GM19372 (cell line): ENCODE measurements at regions not wholly inside any gene's neighbourhood (a gene's known extent, or its start where the extent isn't known, plus 50 kb on each side); places are given as distances from the start of the nearest gene placed in this dataset.
"Not testable (repeated sequence)": the region's sequence is repeated elsewhere in the genome, so short reads cannot be mapped to it uniquely, and the experiment has no call there.

ENCODE experiments used
- ATAC-seq: cut with Tn5 transposase; IDR thresholded peaks from one replicate; pipeline ENCODE4 v1.9.1; 2021; ENCODE audit warnings: mild to moderate bottlenecking, low read depth, moderate library complexity; ENCODE audit not compliant: unreplicated experiment

- ATAC-seq = no peak
Measured at GRCh38 chr12:59066445-59066844, 146.1 kb upstream of the LRIG3 start.

GRCh38 chr12:59059088-59059935, 139.0 kb upstream of the LRIG3 start:
- no peak for ATAC-seq

- ATAC-seq = no peak
Measured at GRCh38 chr12:59056966-59057365, 136.7 kb upstream of the LRIG3 start.

GRCh38 chr12:59055204-59055860, 135.0 kb upstream of the LRIG3 start:
- ATAC-seq = no peak

DNA sequence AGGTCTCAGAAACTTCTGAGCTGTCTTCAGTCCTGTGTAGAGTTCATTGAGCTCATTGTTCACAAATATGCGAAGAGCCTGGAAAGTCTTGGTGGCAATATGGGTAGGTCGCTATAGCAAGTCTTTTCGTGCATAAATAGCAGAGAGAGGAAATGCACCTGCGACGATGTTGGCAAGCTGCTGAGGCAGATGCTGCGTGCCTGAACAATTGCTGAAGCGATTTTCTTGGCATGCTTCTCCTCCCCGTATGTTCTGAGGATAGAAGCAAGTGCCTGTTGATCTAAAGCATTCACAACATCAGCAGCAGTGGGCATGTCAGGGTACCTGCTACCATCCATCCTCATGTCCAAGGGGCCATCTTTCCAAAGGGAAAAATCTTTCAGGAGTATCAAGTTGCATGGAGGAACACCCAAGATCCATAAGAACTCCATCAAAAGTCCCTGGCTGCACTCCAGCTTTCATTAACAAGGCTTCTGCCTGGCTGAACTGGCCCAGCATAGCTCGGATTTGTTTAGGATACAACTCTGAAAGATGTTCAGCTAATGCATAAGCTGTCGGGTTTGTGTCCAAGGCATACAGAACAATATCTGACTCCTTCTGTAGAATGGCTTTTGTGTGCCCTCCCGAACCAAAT, 133.1 kb upstream of the LRIG3 start:
- ATAC-seq = not testable (repeated sequence)

- ATAC-seq = no peak
Measured at GRCh38 chr12:59046763-59047534, 126.6 kb upstream of the LRIG3 start.

GRCh38 chr12:59044791-59045190, 124.5 kb upstream of the LRIG3 start:
- ATAC-seq = no peak

DNA sequence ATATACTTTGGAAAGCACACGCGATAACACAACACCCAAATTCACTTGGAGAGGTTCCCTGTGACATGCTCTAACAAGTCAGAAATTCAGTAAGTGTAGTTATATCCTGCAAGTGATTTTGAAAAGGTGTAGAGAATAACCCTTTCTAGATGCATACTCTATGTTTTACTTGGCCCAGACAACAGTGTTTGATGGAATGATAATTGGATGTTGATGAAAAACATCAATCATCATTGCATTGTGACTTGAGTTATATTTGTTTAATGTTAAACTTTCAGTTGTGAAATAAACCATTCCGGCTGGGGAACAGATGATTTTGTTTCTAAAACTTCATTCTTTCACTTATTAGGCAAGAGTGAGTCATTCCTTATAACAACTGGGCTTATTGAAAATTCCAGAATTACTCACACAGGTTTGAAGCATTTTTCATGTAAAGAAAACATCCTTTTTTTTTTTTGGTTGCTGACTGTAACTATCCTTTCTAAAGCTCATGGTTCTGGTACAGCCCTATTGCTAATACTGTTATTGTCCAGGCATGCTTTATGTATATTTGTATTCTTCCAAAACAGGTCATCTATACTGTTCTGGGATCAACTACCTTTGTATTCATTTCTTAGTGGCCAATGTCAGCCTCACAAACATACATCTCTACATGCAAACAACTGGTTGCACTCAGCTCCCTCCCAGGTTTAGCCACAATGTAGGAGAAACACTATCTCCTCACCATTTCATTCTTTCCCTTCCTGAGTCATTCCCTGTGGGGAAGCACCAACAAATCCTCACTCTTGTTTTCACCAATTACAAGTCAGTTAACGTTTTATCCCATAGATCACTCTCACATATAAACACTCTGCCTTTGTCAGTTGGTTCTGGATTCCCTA, 121.2 kb upstream of the LRIG3 start:
- no peak for ATAC-seq

DNA sequence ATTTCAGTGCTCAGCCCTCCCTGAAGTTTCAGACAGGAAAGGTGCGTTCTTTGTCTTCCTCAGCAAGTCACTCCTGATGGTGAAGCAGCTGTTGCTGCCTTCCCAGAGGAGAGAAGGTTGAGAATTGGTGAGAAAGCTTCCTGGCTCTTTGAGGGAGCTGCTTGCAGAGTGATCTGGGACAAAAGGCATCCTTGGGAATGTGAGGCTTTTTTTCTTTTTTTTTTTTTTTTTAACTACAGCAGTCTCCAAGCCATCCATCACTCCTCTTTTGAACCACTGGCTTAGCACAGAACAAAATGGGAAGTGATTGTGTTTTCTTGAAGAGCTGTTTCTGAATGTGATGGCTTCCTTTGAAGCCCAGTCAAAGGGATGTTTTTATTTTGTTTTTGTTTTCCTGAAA, 120.4 kb upstream of the LRIG3 start:
- no peak for ATAC-seq

DNA sequence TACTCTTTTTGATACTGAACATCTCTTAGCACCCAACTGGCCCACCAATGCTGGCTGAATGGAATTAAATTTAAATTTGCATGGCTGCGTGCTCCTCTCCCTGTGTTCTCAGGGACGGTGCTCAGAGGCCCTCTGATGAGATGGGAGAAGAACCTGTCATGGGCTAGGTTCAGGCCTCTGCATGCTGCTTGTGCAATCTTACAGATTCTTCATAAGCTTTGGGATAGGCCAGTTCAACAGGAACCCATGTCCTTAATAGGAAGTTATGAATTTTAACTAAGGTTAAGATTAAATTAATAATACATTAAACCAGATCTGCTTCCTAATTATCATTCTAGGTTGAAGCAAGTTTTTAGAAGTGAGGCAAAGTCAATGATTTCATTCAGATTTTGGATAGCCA, 119.7 kb upstream of the LRIG3 start:
- ATAC-seq = no peak

DNA sequence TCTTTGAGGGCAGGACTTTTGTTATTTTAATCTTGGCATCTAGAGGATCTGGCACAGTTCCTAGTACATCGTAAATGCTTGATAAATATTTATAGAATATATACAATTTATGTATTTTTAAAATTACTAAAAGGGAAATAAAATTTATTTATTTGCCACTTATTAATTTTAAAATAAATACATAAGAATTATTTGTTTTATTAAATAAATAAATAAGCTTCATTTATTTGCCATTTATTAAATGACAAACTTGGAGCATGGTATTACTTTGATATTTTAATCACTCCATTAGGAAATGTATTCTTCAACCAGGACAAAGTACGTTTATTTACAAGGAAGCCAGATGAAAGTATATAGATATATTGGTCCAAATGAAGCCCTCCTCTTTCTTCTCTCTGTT, 118.7 kb upstream of the LRIG3 start:
- ATAC-seq = no peak

- ATAC-seq = no peak
Measured at GRCh38 chr12:59036973-59037762, 116.9 kb upstream of the LRIG3 start.

GRCh38 chr12:59036347-59036746, 116.0 kb upstream of the LRIG3 start:
- ATAC-seq = no peak

DNA sequence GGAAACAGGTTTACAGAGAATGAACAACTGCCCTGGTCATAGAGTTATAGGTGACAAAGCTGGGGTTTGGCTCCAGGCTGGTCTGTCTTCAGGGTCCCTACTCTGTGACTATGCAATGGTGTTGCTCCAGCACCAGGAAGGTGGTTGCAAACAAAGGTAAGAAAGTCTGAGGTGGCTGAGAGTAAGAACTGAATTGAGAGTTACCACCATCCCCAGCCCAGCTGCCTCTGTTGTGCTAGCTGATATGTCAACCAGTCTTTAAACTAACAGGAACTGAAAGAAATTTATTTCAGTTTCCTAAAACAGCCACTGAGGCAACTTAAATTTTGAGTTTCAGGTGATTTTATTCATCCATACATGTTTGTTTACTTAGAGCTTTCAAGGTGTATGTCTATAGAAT, 111.0 kb upstream of the LRIG3 start:
- no peak for ATAC-seq

DNA sequence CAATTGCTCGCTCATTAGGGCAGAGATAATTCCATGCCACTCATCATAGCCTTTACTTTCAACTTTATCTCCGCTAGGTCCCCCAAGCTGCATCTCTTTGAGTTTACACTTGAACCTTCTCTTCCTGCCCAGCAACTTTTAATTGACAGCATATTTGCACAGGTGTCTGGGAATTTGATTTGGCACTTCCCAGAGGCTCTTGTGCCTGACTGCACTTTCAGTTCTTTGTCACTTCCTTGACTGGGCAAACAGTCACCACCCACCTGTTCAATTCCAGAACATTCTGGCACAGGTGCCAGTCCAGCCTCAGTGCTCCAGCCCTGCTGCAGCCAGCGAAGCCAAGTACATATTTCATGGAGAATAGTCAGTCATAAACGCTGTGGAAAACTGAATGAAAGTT, 110.1 kb upstream of the LRIG3 start:
- ATAC-seq = no peak

GRCh38 chr12:59027199-59027598, 106.9 kb upstream of the LRIG3 start:
- ATAC-seq = no peak

- ATAC-seq = no peak
Measured at GRCh38 chr12:59023861-59024424, 103.6 kb upstream of the LRIG3 start.

GRCh38 chr12:59020073-59020946, 100.0 kb upstream of the LRIG3 start:
- no peak for ATAC-seq
